Common myeloid progenitor, CD34-positive (primary cell): ENCODE measurements at regions not wholly inside any gene's neighbourhood (a gene's known extent, or its start where the extent isn't known, plus 50 kb on each side); places are given as distances from the start of the nearest gene placed in this dataset.

Experiments used
- CTCF ChIA-PET: fragments of 350-600 bp; sonication (Branson Sonifier 250); formaldehyde crosslinking; loops from one replicate; lab custom pipeline; 2021; ENCODE audit warnings: antibody characterized with exemption; lab: Charles Lee
- POLR2A ChIA-PET: fragments of 350-600 bp; sonication (Branson Sonifier 250); formaldehyde crosslinking; loops from one replicate; lab custom pipeline; 2021; ENCODE audit warnings: antibody characterized with exemption; lab: Charles Lee
- DNase-seq, 3 donors: peaks; one replicate each; pipeline versions ENCODE4 v3.0.0 to v3.0.0-alpha.2; 2013
- H3K27ac ChIP-seq, 2 experiments: 1 replicate in 1 of 2; 2 replicates in 1 of 2; pipeline ENCODE4 v1.7.0; 2013; ENCODE audit warnings: inconsistent platforms in 2 of 2, low read length in 2 of 2, mild to moderate bottlenecking in 2 of 2, low read depth in 1 of 2, moderate library complexity in 1 of 2; ENCODE audit not compliant: severe bottlenecking in 2 of 2, insufficient read depth in 1 of 2, poor library complexity in 1 of 2
- H3K27me3 ChIP-seq, 5 experiments: replicated peaks in 2 of 5; 1 replicate in 3 of 5; 2 replicates in 2 of 5; pipeline versions ENCODE4 v1.6.1 to v1.7.0; 2013; ENCODE audit warnings: low read length in 4 of 5, mild to moderate bottlenecking in 2 of 5, moderate library complexity in 2 of 5, inconsistent platforms in 1 of 5; ENCODE audit not compliant: insufficient read depth in 5 of 5, control insufficient read depth in 4 of 5
- H3K36me3 ChIP-seq, 4 experiments: 1 replicate in 2 of 4; 2 replicates in 2 of 4; pipeline versions ENCODE4 v1.6.1 to v1.7.0; 2013; ENCODE audit warnings: low read length in 3 of 4, control low read depth in 1 of 4, mild to moderate bottlenecking in 1 of 4; ENCODE audit not compliant: control insufficient read depth in 4 of 4, insufficient read depth in 4 of 4
- H3K4me1 ChIP-seq, 4 experiments: 1 replicate in 3 of 4; 2 replicates in 1 of 4; pipeline versions ENCODE4 v1.6.1 to v1.7.1; 2013; ENCODE audit warnings: low read length in 3 of 4, mild to moderate bottlenecking in 3 of 4, control low read depth in 1 of 4, inconsistent platforms in 1 of 4, moderate library complexity in 1 of 4; ENCODE audit not compliant: control insufficient read depth in 4 of 4, insufficient read depth in 4 of 4; ENCODE audit errors: control extremely low read depth in 1 of 4
- H3K4me3 ChIP-seq, 7 experiments: 1 replicate in 4 of 7; 2 replicates in 3 of 7; pipeline versions ENCODE4 v1.5.1 to v1.7.0; 2013; ENCODE audit warnings: mild to moderate bottlenecking in 7 of 7, low read length in 6 of 7, moderate library complexity in 6 of 7, inconsistent platforms in 2 of 7, low read depth in 2 of 7, control low read depth in 1 of 7; ENCODE audit not compliant: insufficient read depth in 4 of 7, control insufficient read depth in 1 of 7; ENCODE audit errors: extremely low read depth in 1 of 7
- H3K9me3 ChIP-seq, 5 experiments: 1 replicate in 4 of 5; 2 replicates in 1 of 5; pipeline versions ENCODE4 v1.6.1 to v1.7.1; 2013; ENCODE audit warnings: low read length in 4 of 5, mild to moderate bottlenecking in 2 of 5, inconsistent platforms in 1 of 5, low read depth in 1 of 5, moderate library complexity in 1 of 5; ENCODE audit not compliant: control insufficient read depth in 4 of 5, insufficient read depth in 2 of 5; ENCODE audit errors: control extremely low read depth in 1 of 5
- WGBS: methylation state at CpG from one replicate; pipeline ENCODE4 v1.1.5; 2013; ENCODE audit not compliant: insufficient coverage; 5-methylcytosine and 5-hydroxymethylcytosine counted together

- ChIA-PET CTCF (no interaction called here), POLR2A (no interaction called here)
- H3K4me3 ChIP-seq, result no peak overlapping the region
- no peak for DNase-seq
- peaks cover 0 to 2% (median 0%) of the 10 kb centered on the region in 5 experiments for H3K27me3 ChIP-seq
- H3K9me3 ChIP-seq, result no peaks in the 10 kb centered on the region
- no peak overlapping the region for H3K27ac ChIP-seq
- no CpG with 5 or more reads among the region's 1 CpG for WGBS
- H3K36me3 ChIP-seq, result no peaks in the 10 kb centered on the region
- H3K4me1 ChIP-seq, result no peaks in the 10 kb centered on the region
Observed at GRCh38 chr3:115341208-115341607, 194.1 kb upstream of the ZBTB20 start.

- no peaks in the 10 kb centered on the region for H3K9me3 ChIP-seq
- no peak for DNase-seq
- peaks cover 0 to 2% (median 0%) of the 10 kb centered on the region in 5 experiments for H3K27me3 ChIP-seq
- H3K36me3 ChIP-seq, result no peaks in the 10 kb centered on the region
- ChIA-PET POLR2A (no interaction called here), CTCF (no interaction called here)
- no CpG with 5 or more reads among the region's 2 CpGs for WGBS
- no peaks in the 10 kb centered on the region for H3K4me1 ChIP-seq
- H3K27ac ChIP-seq, result no peak overlapping the region
- H3K4me3 ChIP-seq, result no peak overlapping the region
Observed at GRCh38 chr3:115347737-115348136, 200.6 kb upstream of the ZBTB20 start.

- Histone ChIP-seq H3K4me1 (no peaks in the 10 kb centered on the region), H3K27me3 (peaks cover 0 to 2% (median 0%) of the 10 kb centered on the region in 5 experiments), H3K4me3 (no peak overlapping the region), H3K27ac (no peak overlapping the region), H3K36me3 (no peaks in the 10 kb centered on the region), H3K9me3 (peaks cover 0 to 1% (median 0%) of the 10 kb centered on the region in 5 experiments)
- CTCF ChIA-PET, result no interaction called here
- DNase-seq, result no peak
- POLR2A ChIA-PET, result no interaction called here
- 94% methylated on average over 2 of the region's 3 CpGs for WGBS
Observed at GRCh38 chr3:115348412-115348811, 201.3 kb upstream of the ZBTB20 start.

- Histone ChIP-seq H3K4me1 (no peaks in the 10 kb centered on the region), H3K36me3 (no peaks in the 10 kb centered on the region), H3K9me3 (peaks cover 0 to 1% (median 0%) of the 10 kb centered on the region in 5 experiments), H3K4me3 (no peak overlapping the region), H3K27me3 (no peaks in the 10 kb centered on the region), H3K27ac (no peak overlapping the region)
- CTCF ChIA-PET, result no interaction called here
- no peak for DNase-seq
- 100% methylated on average over 1 of the region's 4 CpGs for WGBS
- POLR2A ChIA-PET, result no interaction called here
Observed at GRCh38 chr3:115348951-115349745, 202.1 kb upstream of the ZBTB20 start.

GRCh38 chr3:115350606-115351005 is 203.5 kb upstream of the ZBTB20 start:
- ChIA-PET CTCF (no interaction called here), POLR2A (no interaction called here)
- Histone ChIP-seq H3K4me3 (no peak overlapping the region), H3K27me3 (no peaks in the 10 kb centered on the region), H3K27ac (no peak overlapping the region), H3K9me3 (peaks cover 0 to 1% (median 0%) of the 10 kb centered on the region in 5 experiments), H3K4me1 (no peaks in the 10 kb centered on the region), H3K36me3 (no peaks in the 10 kb centered on the region)
- DNase-seq, result no peak
- WGBS, result 100% methylated on average over 1 of the region's 3 CpGs

- 89% methylated on average over 3 of the region's 4 CpGs for WGBS
- H3K4me1 ChIP-seq, result no peaks in the 10 kb centered on the region
- no peak for DNase-seq
- peaks cover 0 to 1% (median 0%) of the 10 kb centered on the region in 5 experiments for H3K9me3 ChIP-seq
- H3K27ac ChIP-seq, result no peak overlapping the region
- no peaks in the 10 kb centered on the region for H3K27me3 ChIP-seq
- CTCF ChIA-PET, result interaction anchor here (0.6 kb wide), 1 partner anchor 198 kb away, joined by 3 read pairs; no protein-coding TSS in a partner anchor
- H3K4me3 ChIP-seq, result no peak overlapping the region
- POLR2A ChIA-PET, result no interaction called here
- no peaks in the 10 kb centered on the region for H3K36me3 ChIP-seq
Observed at GRCh38 chr3:115351193-115351592, 204.1 kb upstream of the ZBTB20 start.

- Histone ChIP-seq H3K27ac (no peak overlapping the region), H3K9me3 (peaks cover 0 to 1% (median 0%) of the 10 kb centered on the region in 5 experiments), H3K4me3 (no peak overlapping the region), H3K36me3 (no peaks in the 10 kb centered on the region), H3K27me3 (no peaks in the 10 kb centered on the region), H3K4me1 (no peaks in the 10 kb centered on the region)
- whole genome bisulfite sequencing, result no CpG with 5 or more reads among the region's 3 CpGs
- ChIA-PET POLR2A (interaction anchor here (0.6 kb wide), 1 partner anchor 1759 kb away, joined by 3 read pairs; no protein-coding TSS in a partner anchor), CTCF (no interaction called here)
- no peak for DNase-seq
Observed at GRCh38 chr3:115354010-115354409, 206.9 kb upstream of the ZBTB20 start.
